Tibial nerve (tissue), 3 donors: ENCODE measurements at regions not wholly inside any gene's neighbourhood (a gene's known extent, or its start where the extent isn't known, plus 50 kb on each side); places are given as distances from the start of the nearest gene placed in this dataset.

Experiments
- POLR2A ChIP-seq, 2 donors: fragments of 450-650 bp; IDR thresholded peaks; one replicate each; pipeline ENCODE4 v1.6.1; 2017; ENCODE audit warnings: antibody characterized with exemption in 2 of 2, mild to moderate bottlenecking in 2 of 2, moderate library complexity in 2 of 2
- TF ChIP-seq, protein P1 (sequence below), 5 experiments: fragments of 200-600 bp in 3 of 5; fragments of 450-650 bp in 2 of 5; sonication (generic) in 3 of 5; IDR thresholded peaks; one replicate each; pipeline ENCODE4 v1.5.1; 2016 to 2019; ENCODE audit warnings: antibody characterized with exemption in 5 of 5, mild to moderate bottlenecking in 3 of 5, moderate library complexity in 2 of 5

DNA sequence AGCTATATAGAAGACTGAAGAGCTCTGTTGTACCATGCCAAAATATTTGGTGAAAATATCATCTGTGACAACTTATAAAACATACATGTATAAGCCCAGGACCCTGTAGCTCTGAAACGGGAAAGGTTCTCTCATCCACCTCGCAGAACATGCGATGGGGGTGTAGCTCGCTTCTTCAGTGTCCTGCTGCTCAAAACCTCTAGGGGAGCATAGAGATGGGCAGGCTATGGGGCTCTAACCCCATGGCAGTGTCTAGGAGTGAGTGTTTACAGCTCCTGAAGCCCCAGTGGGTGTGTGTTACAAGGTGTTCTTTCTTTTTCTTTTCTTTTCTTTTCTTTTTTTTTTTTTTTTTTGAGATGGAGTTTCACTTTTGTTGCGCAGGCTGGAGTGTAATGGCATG, 505.2 kb upstream of the SYNCRIP start:
- TF ChIP-seq, protein P1, sequence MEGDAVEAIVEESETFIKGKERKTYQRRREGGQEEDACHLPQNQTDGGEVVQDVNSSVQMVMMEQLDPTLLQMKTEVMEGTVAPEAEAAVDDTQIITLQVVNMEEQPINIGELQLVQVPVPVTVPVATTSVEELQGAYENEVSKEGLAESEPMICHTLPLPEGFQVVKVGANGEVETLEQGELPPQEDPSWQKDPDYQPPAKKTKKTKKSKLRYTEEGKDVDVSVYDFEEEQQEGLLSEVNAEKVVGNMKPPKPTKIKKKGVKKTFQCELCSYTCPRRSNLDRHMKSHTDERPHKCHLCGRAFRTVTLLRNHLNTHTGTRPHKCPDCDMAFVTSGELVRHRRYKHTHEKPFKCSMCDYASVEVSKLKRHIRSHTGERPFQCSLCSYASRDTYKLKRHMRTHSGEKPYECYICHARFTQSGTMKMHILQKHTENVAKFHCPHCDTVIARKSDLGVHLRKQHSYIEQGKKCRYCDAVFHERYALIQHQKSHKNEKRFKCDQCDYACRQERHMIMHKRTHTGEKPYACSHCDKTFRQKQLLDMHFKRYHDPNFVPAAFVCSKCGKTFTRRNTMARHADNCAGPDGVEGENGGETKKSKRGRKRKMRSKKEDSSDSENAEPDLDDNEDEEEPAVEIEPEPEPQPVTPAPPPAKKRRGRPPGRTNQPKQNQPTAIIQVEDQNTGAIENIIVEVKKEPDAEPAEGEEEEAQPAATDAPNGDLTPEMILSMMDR (IDR thresholded peaks at IDR 0.05), result no peak
- TF ChIP-seq POLR2A (IDR thresholded peaks at IDR 0.05), result no peak
